HG02970 (cell line): ENCODE measurements at regions not wholly inside any gene's neighbourhood (a gene's known extent, or its start where the extent isn't known, plus 50 kb on each side); places are given as distances from the start of the nearest gene placed in this dataset.

Experiments used
- ATAC-seq: cut with Tn5 transposase; IDR thresholded peaks from one replicate; pipeline ENCODE4 v1.9.1; 2021; ENCODE audit warnings: mild to moderate bottlenecking, moderate library complexity, moderate number of reproducible peaks; ENCODE audit not compliant: unreplicated experiment, low FRiP score

GRCh38 chr18:47603158-47603557 is 327.3 kb downstream of the SMAD2 start:
- no peak for ATAC-seq

- ATAC-seq = no peak
Measured at GRCh38 chr18:47602273-47602897, 328.1 kb downstream of the SMAD2 start.

- ATAC-seq = no peak
Measured at GRCh38 chr18:47601581-47602272, 328.7 kb downstream of the SMAD2 start.

- ATAC-seq = no peak
Measured at GRCh38 chr18:47595831-47596501, 334.5 kb downstream of the SMAD2 start.

- ATAC-seq = no peak
Measured at GRCh38 chr18:47594621-47595086, 335.8 kb downstream of the SMAD2 start.

GRCh38 chr18:47593744-47594472 is 336.6 kb downstream of the SMAD2 start:
- ATAC-seq = no peak

GRCh38 chr18:47591429-47591828 is 339.0 kb downstream of the SMAD2 start:
- no peak for ATAC-seq

GRCh38 chr18:47587587-47587986 is 336.1 kb upstream of the SKOR2 start:
- no peak for ATAC-seq

- no peak for ATAC-seq
Measured at GRCh38 chr18:47586418-47587070, 335.1 kb upstream of the SKOR2 start.

GRCh38 chr18:47585914-47586313 is 334.5 kb upstream of the SKOR2 start:
- ATAC-seq = no peak

- ATAC-seq = no peak
Measured at GRCh38 chr18:47585136-47585535, 333.7 kb upstream of the SKOR2 start.

- ATAC-seq = no peak
Measured at GRCh38 chr18:47582093-47582492, 330.6 kb upstream of the SKOR2 start.

- ATAC-seq = no peak
Measured at GRCh38 chr18:47577520-47577919, 326.1 kb upstream of the SKOR2 start.

GRCh38 chr18:47574966-47575365 is 323.5 kb upstream of the SKOR2 start:
- ATAC-seq = no peak

GRCh38 chr18:47571957-47572356 is 320.5 kb upstream of the SKOR2 start:
- ATAC-seq = no peak

GRCh38 chr18:47566809-47567208 is 315.3 kb upstream of the SKOR2 start:
- ATAC-seq = no peak

- ATAC-seq = no peak
Measured at GRCh38 chr18:47560723-47561715, 309.6 kb upstream of the SKOR2 start.

GRCh38 chr18:47558110-47558750 is 306.8 kb upstream of the SKOR2 start:
- no peak for ATAC-seq

- no peak for ATAC-seq
Measured at GRCh38 chr18:47557160-47557559, 305.7 kb upstream of the SKOR2 start.
